ENCODE measurements at regions not wholly inside any gene's neighbourhood (a gene's known extent, or its start where the extent isn't known, plus 50 kb on each side); places are given as distances from the start of the nearest gene placed in this dataset.

DNA sequence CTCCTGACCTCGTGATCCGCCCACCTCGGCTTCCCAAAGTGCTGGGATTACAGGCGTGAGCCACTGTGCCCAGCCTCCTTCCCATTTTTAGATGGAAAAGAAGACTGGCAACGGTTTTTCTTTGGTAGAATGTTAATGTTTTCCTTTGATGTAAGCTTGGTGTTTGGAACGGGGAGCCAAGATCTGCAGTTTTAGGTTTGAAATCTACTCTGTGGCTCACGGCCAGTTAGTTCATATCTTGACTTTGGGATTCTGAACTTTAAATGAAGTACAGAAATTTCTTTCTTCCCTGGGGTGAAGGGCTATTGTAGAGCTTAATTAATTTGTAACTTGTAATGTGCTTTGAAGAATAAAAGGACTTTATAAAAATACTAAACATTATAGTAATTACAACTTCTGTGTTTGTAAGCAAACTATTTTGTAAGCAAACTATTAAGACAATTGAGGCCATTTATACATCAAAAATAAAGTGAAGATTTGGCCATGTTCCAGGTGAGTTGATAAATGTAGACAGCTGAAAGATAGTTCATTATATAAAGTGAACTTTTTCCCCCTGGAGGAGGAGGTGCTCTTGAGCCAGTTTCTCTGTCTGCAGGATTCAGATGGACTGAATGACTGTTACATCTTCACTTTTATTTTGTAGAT is 117.1 kb upstream of the TUT7 start:
- TF ChIP-seq, protein P1, sequence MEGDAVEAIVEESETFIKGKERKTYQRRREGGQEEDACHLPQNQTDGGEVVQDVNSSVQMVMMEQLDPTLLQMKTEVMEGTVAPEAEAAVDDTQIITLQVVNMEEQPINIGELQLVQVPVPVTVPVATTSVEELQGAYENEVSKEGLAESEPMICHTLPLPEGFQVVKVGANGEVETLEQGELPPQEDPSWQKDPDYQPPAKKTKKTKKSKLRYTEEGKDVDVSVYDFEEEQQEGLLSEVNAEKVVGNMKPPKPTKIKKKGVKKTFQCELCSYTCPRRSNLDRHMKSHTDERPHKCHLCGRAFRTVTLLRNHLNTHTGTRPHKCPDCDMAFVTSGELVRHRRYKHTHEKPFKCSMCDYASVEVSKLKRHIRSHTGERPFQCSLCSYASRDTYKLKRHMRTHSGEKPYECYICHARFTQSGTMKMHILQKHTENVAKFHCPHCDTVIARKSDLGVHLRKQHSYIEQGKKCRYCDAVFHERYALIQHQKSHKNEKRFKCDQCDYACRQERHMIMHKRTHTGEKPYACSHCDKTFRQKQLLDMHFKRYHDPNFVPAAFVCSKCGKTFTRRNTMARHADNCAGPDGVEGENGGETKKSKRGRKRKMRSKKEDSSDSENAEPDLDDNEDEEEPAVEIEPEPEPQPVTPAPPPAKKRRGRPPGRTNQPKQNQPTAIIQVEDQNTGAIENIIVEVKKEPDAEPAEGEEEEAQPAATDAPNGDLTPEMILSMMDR (IDR thresholded peaks at IDR 0.05; ENCODE audit: control extremely low read depth, extremely low read depth, low read depth, missing control alignments) = no peak
- no peak for DNase-seq (ENCODE audit: extremely low spot score)
- ChIA-PET POLR2A (no interaction called here), CTCF (no interaction called here)

DNA sequence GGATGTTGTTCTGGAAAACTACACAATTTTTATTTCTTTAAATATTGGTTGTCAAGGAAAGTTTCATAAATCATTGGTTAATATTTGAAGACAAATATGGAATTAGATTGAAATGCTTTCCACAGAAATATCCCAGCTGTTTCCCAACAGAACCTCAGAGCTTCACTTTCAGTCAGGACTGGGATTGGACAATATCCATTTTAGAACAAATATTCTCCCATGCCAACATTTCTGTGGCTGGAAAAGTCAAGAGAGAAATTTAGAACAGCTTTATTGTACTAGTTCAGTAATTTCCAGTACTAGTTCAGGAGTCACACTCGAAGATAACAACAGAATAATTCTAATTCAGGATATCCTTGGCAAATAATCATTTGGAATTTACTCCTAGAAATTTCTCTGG is 116.1 kb upstream of the TUT7 start:
- ChIA-PET CTCF (interaction anchor here (1.0 kb wide), 1 partner anchor 9 kb away, joined by 3 read pairs; no protein-coding TSS in a partner anchor), POLR2A (no interaction called here)
- TF ChIP-seq, protein P1 (IDR thresholded peaks at IDR 0.05; ENCODE audit: control extremely low read depth, extremely low read depth, low read depth, missing control alignments) = no peak
- DNase-seq (ENCODE audit: extremely low spot score) = no peak

DNA sequence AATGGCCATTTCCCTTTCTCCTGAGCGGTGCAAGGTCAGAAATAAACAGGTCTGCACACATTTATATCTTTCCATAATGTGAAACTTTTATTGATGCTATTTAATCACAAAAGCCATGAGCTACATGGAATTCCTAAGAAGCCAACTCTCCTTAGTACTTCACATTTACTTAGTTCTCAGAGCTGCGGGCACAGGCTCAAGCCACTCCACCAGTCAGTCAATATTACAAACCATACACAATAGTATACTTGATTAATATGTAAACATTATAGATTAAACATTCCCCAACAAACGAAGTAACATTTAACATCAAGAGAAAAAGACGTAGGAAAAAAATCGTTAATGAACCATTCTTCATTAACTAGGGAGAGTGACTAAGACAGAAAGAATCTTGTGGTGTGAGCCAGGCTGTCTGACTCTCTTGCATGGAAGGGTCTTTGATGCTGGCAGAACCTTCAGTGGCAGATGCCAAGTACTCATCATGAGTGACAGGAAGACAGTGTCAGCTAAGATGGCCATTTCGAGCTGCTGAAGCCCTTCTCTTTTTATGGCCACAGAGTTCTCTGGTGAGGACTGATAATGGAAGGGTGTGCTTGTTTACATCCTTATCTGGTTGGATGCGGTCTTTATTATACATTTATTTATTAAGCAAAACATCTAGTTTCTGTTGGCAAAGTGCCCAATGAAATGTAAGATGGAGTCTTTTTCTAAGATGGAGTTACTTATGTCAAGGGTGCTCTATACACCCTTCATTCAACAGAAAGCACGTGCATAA is 115.5 kb upstream of the TUT7 start:
- ChIA-PET POLR2A (no interaction called here), CTCF (interaction anchor here (1.0 kb wide), 1 partner anchor 10 kb away, joined by 3 read pairs; no protein-coding TSS in a partner anchor)

DNA sequence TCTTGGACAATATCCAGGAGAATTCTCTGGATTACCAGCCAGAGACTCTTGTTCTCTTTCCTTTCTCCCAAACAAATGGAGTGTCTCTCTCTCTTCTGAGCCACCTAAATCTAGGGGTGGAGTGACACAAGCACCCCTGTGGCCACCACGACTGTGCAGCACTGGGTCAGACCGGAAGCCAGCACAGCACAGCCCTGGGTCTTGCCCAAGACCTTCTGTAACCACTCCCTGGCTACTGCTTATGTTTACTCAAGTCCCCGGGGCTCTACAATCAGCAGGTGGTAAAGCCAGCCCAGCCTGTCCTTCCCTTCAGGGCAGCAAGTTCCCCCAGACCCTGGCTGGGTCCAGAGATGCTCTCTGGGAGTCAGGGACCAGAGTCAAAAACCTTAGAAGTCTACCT is 110.0 kb upstream of the TUT7 start:
- TF ChIP-seq, protein P1 (IDR thresholded peaks at IDR 0.05; ENCODE audit: control extremely low read depth, extremely low read depth, low read depth, missing control alignments) = no peak
- CTCF ChIA-PET = no interaction called here
- DNase-seq (ENCODE audit: extremely low spot score) = no peak
- POLR2A ChIA-PET = no interaction called here

More for the DNA sequence above, 115.5 kb upstream of the TUT7 start:
- DNase-seq (ENCODE audit: extremely low spot score) = no peak
- TF ChIP-seq, protein P1 (IDR thresholded peaks at IDR 0.05; ENCODE audit: control extremely low read depth, extremely low read depth, low read depth, missing control alignments) = no peak

DNA sequence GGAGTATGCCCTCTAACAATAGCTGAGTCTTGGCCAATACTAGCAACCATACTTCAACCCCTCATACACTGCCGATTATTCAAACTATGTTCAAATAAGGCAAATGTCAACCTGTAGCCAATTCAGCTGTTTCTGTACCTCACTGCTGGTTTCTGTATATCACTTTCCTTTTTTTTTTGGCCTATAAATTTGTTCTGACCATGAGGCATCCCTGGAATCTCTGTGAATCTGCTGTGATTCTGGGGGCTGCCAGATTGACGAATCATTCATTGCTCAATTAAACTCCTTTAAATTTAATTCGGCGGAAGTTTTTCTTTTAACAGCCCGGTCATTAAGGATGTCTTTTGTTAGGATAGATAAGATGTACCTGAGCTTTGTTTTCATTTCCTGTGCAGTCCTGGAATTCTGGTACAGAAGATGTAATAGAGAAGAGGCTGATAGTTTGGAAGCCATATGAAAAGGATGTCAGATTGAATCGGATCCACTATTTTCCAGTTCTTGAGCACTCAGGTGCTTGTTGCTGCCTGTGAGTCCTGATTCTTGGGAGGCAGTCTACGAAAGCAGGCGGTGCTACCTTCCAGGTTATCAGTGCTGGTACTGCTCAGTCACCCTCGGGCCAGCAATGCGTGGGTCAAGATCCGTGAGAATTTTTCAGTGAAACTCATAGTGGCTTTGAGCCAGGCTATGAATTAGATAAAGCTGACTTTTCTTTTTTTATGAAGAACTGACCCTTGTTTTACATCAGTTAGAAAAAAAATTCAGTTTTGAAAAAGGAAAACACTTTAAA is 106.2 kb upstream of the TUT7 start:
- DNase-seq (ENCODE audit: extremely low spot score) = no peak
- POLR2A ChIA-PET = no interaction called here
- TF ChIP-seq, protein P1 (IDR thresholded peaks at IDR 0.05; ENCODE audit: control extremely low read depth, extremely low read depth, low read depth, missing control alignments) = no peak
- CTCF ChIA-PET = interaction anchor here (0.9 to 1.4 kb wide), 2 partner anchors 27 to 121 kb away, joined by 3 to 4 read pairs; no protein-coding TSS in a partner anchor

DNA sequence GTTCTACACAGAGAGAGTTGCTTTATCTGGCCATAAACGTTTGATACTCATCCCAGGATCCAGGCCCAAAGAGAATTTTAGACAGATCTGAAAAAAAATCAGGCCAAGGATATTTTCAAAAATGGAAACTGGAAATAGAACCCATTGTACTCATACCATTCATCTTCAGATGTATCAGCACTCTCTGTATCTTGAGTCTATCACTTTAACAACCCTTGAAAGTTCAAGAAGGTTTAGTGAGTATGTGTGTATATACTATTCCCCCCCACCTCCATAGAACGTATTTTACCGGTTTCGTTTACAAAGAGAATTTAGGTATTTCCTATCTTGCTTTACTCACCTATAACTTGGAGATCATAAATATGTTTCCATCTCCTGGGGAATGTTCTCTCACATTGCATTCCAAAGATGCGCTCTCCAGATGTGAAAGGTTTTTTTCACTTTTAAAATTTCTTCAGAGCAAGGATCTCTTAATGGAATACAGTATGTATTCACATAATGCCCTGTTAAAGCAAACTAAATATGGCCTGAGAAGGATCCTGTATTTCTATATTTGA is 105.5 kb upstream of the TUT7 start:
- ChIA-PET CTCF (interaction anchor here (0.9 to 1.4 kb wide), 2 partner anchors 28 to 122 kb away, joined by 3 to 4 read pairs; no protein-coding TSS in a partner anchor), POLR2A (no interaction called here)

More for the DNA sequence above, 105.5 kb upstream of the TUT7 start:
- TF ChIP-seq, protein P1 (IDR thresholded peaks at IDR 0.05; ENCODE audit: control extremely low read depth, extremely low read depth, low read depth, missing control alignments) = no peak
- no peak for DNase-seq (ENCODE audit: extremely low spot score)

Measured in GM10248 (cell line).